HG02623 (cell line): ENCODE measurements at regions not wholly inside any gene's neighbourhood (a gene's known extent, or its start where the extent isn't known, plus 50 kb on each side); places are given as distances from the start of the nearest gene placed in this dataset.

ENCODE experiments used
- ATAC-seq: cut with Tn5 transposase; IDR thresholded peaks from one replicate; pipeline ENCODE4 v1.9.1; 2021; ENCODE audit warnings: moderate library complexity; ENCODE audit not compliant: unreplicated experiment

- ATAC-seq = no peak
Observed at GRCh38 chr2:175476374-175476773, 294.9 kb upstream of the ATP5MC3 start.

DNA sequence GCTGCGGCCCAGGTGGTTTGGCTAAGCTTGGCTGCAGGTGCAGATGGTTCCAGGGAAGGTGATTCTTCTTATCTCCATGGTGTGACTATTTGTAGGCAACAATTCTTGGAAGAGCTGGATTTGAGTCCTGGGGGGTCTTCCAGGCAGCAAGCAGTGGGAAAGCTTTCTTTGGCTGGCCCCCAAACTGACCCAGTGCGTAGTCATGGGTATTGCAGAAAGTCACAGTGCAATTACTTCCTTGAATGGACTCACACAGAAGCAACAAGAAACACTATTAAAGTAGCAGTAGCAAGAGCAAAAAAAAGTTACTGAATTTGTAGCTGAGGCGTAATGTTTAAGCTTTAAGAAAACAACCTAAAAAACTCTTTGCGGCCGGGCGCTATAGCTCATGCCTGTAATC is 293.6 kb upstream of the ATP5MC3 start:
- ATAC-seq = no peak

- ATAC-seq = no peak
Observed at GRCh38 chr2:175468431-175469098, 287.1 kb upstream of the ATP5MC3 start.

DNA sequence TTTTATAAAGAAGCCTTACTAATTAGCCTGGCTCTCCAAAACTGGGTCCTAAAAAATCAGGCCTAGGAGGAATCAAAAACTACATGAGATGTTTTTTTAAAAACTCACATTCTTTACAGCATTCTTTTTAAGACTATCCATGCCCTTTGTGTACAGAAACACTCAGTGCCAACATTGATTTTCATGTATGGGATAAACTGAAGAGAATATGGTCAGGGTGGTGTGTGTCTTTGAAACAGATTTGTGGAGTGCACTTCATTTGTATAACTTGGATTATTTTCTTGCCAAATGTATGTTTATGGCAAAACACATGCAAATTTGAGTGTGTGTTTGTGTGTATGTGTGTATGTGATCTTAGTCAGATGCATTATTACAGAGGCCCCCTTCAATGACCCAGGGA is 283.6 kb upstream of the ATP5MC3 start:
- ATAC-seq = no peak

- ATAC-seq = no peak
Observed at GRCh38 chr2:175464311-175464670, 282.8 kb upstream of the ATP5MC3 start.

GRCh38 chr2:175463589-175464310 is 282.2 kb upstream of the ATP5MC3 start:
- no peak for ATAC-seq

DNA sequence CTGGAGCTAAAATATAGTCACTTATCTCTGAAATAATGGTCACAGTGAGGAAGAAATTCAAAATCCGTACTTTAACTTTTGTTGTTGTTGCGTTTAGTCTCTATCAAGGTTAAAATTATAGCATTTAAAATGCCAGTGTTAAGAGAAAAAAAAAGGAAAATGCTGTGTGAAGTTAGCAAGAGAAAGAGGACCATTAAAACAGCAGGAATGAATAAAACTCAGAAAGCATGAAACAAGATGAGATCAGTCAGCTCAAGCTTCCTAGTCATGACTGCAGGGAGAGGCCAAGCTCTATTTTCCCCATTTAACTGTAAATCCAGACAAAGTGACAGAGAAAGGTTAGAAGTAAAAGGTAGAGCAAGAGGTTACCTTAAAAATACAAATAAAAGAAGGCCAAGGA is 281.7 kb upstream of the ATP5MC3 start:
- no peak for ATAC-seq

- ATAC-seq = no peak
Observed at GRCh38 chr2:175462246-175462645, 280.7 kb upstream of the ATP5MC3 start.

DNA sequence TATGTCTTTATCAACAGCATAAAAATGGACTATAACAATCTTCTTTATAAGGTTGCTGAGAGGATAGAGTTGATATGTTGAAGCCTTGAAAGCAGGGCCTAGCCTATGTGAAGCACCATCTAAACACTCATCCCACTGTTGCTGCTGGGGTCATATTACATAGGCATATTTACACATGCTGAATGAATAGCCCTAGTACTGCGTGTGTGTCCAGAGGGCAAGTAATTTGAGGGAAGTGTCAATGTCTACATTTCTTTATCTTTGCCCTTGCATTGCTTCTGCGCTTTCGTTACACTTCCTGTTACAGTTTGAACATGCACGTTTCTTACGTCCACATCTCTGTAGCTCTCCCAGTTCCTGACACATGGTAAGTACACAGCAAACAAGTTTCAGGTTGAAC is 280.3 kb upstream of the ATP5MC3 start:
- no peak for ATAC-seq

GRCh38 chr2:175457895-175458448 is 276.5 kb upstream of the ATP5MC3 start:
- ATAC-seq = no peak

DNA sequence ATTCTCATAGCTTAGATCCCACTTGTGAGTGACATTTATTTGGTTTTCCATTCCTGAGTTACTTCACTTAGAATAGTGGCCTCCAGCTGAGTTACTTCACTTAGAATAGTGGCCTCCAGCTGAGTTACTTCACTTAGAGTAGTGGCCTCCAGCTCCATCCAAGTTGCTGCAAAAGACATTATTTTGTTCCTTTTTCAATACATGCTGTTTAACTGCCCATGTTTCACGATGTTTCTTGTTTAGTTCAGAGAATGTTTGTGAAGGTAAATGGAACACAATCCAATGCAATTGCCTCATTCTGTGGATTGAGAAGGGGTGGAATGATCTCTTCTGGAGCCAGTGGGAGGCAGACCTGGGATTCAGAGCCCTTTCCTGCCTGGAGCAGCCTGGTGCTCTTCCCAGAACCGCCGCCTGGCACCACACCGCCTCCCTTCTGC is 273.5 kb upstream of the ATP5MC3 start:
- no peak for ATAC-seq

GRCh38 chr2:175450029-175450760 is 268.7 kb upstream of the ATP5MC3 start:
- ATAC-seq = no peak

DNA sequence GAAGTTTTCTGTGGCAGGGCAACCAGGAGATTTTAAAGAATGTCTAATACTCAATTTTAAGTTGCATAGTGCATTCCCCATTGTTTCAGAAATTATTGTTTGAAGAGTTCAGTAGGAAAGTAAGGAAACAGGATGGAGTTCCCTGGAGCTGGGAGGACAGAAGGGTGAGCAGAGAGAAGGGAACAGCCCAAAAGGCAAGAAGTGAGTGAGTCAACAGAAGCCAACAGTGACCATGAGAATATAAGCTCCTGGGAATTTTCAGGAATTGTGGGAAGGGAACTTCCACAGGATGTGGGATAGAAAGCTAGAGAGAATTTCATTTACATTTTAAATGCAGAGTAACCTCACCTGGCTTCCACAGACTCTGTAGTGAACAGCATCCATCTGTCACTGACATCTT is 268.1 kb upstream of the ATP5MC3 start:
- ATAC-seq = no peak

DNA sequence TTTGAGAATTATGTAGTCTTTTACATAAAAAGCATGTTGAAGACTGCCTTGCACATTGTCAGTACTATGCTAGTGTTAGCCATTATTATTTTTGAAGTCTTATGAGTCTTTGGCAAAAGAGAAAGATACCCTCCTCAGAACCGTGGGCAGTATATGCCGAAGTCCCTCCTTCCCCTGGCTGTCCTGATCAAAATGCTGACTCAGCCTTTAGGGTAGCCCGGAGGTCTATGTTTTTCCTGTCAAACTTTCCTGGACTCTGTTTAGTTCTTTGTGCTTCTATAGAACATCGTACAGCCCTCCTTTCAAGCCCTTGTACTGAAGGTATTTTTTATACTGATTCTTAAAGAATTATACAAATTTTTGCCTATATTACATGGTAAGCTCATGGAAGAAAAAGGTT is 264.7 kb upstream of the ATP5MC3 start:
- no peak for ATAC-seq

GRCh38 chr2:175445281-175445680 is 263.8 kb upstream of the ATP5MC3 start:
- ATAC-seq = no peak

DNA sequence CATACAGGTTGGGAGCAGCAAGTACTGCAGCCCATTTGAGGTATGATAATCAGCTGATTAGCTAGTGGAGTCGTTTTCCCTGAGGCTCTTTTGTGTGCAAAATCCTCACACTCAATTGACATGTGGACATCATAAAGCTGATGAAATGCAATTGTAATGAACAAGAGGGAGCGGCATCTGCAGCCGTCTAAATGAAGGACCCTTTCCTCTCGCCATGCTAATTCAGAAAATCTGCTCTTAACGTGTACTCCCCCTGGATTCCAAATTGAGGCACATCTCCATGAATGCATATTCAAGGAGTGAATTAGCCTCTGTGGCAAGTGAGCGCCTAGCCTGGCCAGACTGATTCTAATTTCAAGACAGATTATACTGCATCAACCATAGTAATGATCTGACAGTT is 260.9 kb upstream of the ATP5MC3 start:
- ATAC-seq = no peak

DNA sequence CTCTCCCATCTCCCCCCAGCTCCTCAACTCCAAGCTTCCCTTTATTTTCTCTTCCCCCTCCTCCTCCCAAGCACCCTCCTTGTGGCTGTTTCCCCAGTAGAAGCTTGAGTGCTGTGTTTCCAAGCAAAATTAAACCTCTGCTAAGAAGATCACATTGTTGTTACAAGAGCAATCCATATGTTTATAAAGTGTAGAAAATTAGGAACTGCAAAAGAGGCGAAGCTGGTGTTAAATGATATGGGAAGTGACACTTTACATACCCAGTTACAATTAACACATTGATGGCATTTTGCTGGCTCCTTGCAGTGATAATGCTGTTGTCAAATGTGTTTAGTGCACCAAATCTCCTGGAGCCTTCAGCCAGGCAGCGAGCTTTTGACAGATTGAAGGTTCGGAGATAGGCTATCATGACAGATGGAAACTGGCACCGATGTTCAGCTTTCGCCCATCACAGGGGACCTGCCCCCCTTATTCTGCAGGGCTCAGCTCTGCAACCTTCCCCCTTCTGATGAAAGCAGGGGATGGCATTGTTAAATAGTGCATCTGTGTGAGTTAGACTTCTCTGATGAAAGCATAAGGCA is 259.8 kb upstream of the ATP5MC3 start:
- ATAC-seq = no peak

GRCh38 chr2:175439416-175439815 is 257.9 kb upstream of the ATP5MC3 start:
- ATAC-seq = no peak

- no peak for ATAC-seq
Observed at GRCh38 chr2:175437167-175437566, 255.7 kb upstream of the ATP5MC3 start.

GRCh38 chr2:175436076-175436475 is 254.6 kb upstream of the ATP5MC3 start:
- no peak for ATAC-seq

GRCh38 chr2:175435012-175435411 is 253.5 kb upstream of the ATP5MC3 start:
- no peak for ATAC-seq
